GM12874 (cell line): ENCODE measurements at regions not wholly inside any gene's neighbourhood (a gene's known extent, or its start where the extent isn't known, plus 50 kb on each side); places are given as distances from the start of the nearest gene placed in this dataset.

Source experiments
- CTCF ChIP-seq: IDR thresholded peaks from 2 replicates; pipeline ENCODE4 v1.5.1; 2011; ENCODE audit warnings: low read depth, mild to moderate bottlenecking, control low read depth, low read length, moderate library complexity; ENCODE audit not compliant: insufficient read depth

DNA sequence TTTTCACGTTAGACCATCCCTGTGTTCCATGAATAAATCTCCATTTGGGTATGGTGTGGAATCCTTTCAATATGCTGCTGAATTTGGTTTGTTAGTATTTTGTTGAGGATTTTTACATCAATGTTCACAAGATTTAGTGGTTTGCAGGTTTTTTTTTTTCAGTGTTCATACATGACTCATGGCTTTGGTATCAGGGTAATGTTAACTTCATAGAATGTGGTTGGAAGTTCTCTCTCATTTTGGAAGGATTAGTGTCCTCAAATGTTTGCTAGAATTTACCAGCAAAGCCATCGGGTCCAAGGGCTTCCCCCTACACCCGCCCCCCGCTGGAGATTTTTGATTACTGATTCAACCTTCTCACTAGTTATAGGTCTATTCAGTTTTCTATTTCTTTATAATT lies 398.0 kb downstream of the NXPH1 start:
- no peak for TF ChIP-seq CTCF

DNA sequence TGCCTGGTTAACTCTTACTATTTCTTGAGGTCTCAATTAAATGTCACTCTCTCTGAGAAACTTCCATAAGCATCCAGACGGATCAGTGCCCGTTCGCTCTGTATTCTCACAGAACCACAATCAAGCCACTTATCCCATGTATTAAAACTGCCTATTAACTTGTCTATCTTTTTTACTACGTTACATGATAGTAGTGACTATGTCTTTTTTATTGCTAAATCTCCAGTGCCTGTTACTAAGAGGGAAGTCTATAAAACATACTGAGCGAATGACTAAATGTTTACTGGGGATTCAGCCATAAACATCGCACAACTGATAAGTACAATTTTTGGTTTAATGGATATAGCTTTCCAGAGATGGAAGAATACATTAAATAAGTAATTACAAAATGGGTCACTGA lies 399.9 kb downstream of the NXPH1 start:
- no peak for TF ChIP-seq CTCF

- no peak for TF ChIP-seq CTCF
Observed at GRCh38 chr7:8841171-8841570, 407.8 kb downstream of the NXPH1 start.

GRCh38 chr7:8871716-8872115 lies 438.3 kb downstream of the NXPH1 start:
- TF ChIP-seq CTCF = no peak

DNA sequence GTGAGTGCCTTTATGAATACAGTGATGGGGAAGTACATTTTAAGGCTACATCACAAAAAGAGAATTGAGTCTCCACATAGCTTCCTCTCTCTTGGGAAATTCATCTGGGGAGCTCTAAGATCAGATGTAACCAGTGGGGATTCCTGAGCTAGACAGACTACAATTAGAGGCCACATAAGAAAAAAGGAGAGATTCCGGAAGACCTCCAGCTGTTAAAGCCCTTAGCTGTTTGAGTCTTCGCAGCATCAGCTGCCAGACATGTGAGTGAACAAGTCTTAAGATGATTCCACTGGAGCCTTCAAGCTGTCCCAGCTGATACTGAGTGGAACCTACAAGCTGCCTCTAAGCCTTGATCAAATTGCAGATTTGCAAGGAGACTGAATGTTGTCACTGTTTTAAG lies 448.5 kb downstream of the NXPH1 start:
- no peak for TF ChIP-seq CTCF

GRCh38 chr7:8885480-8886000 lies 452.1 kb downstream of the NXPH1 start:
- TF ChIP-seq CTCF = no peak

- no peak for TF ChIP-seq CTCF
Observed at GRCh38 chr7:8893775-8894174, 460.4 kb downstream of the NXPH1 start.
